ENCODE measurements at regions not wholly inside any gene's neighbourhood (a gene's known extent, or its start where the extent isn't known, plus 50 kb on each side); places are given as distances from the start of the nearest gene placed in this dataset.
"Not testable (repeated sequence)": the region's sequence is repeated elsewhere in the genome, so short reads cannot be mapped to it uniquely, and the experiment has no call there.

- no peak for FAIRE-seq
- no peak for DNase-seq (ENCODE audit: insufficient read length, low spot score)
- no peak for TF ChIP-seq CTCF (IDR thresholded peaks at IDR 0.05; ENCODE audit: insufficient read depth, missing control alignments)
Measured at GRCh38 chr7:46603296-46603752, 682.3 kb upstream of the IGFBP3 start.

GRCh38 chr7:46600340-46600739 lies 679.3 kb upstream of the IGFBP3 start:
- FAIRE-seq, result no peak
- TF ChIP-seq CTCF (IDR thresholded peaks at IDR 0.05; ENCODE audit: insufficient read depth, missing control alignments), result no peak
- no peak for DNase-seq (ENCODE audit: insufficient read length, low spot score)

GRCh38 chr7:46594831-46595230 lies 673.8 kb upstream of the IGFBP3 start:
- DNase-seq (ENCODE audit: insufficient read length, low spot score); FAIRE-seq: not testable (repeated sequence)

- FAIRE-seq; DNase-seq (ENCODE audit: insufficient read length, low spot score): not testable (repeated sequence)
Measured at GRCh38 chr7:46590918-46591905, 670.1 kb upstream of the IGFBP3 start.

GRCh38 chr7:46589286-46589685 lies 668.2 kb upstream of the IGFBP3 start:
- DNase-seq (ENCODE audit: insufficient read length, low spot score) (no peak), FAIRE-seq (no peak)
- TF ChIP-seq CTCF (IDR thresholded peaks at IDR 0.05; ENCODE audit: insufficient read depth, missing control alignments), result no peak

- no peak for TF ChIP-seq CTCF (IDR thresholded peaks at IDR 0.05; ENCODE audit: insufficient read depth, missing control alignments)
- no peak for DNase-seq (ENCODE audit: insufficient read length, low spot score)
- FAIRE-seq, result no peak
Measured at GRCh38 chr7:46586406-46586805, 665.3 kb upstream of the IGFBP3 start.

GRCh38 chr7:46583656-46584055 lies 662.6 kb upstream of the IGFBP3 start:
- no peak for TF ChIP-seq CTCF (IDR thresholded peaks at IDR 0.05; ENCODE audit: insufficient read depth, missing control alignments)
- DNase-seq (ENCODE audit: insufficient read length, low spot score) (no peak), FAIRE-seq (no peak)

- no peak for TF ChIP-seq CTCF (IDR thresholded peaks at IDR 0.05; ENCODE audit: insufficient read depth, missing control alignments)
- FAIRE-seq (no peak), DNase-seq (ENCODE audit: insufficient read length, low spot score) (no peak)
Measured at GRCh38 chr7:46581268-46581667, 660.2 kb upstream of the IGFBP3 start.
